K562 (cell line): ENCODE measurements at regions not wholly inside any gene's neighbourhood (a gene's known extent, or its start where the extent isn't known, plus 50 kb on each side); places are given as distances from the start of the nearest gene placed in this dataset.

Experiments used
- BRD4 ChIP-seq: fragments of 200-600 bp; sonication (generic); IDR thresholded peaks from 2 replicates; pipeline ENCODE4 v1.6.1; 2017; ENCODE audit warnings: inconsistent platforms
- CBFA2T3 ChIP-seq: fragments of 450-650 bp; IDR thresholded peaks from 2 replicates; pipeline ENCODE4 v1.6.1; 2017
- CBFB ChIP-seq: sonication (generic); formaldehyde crosslinking; IDR thresholded peaks from 2 replicates; pipeline ENCODE4 v1.4.0; 2020; ENCODE audit warnings: mild to moderate bottlenecking, missing genetic modification reagents
- NR2C2 ChIP-seq, 2 experiments: fragments of 200-800 bp in 1 of 2; sonication (Bioruptor generic) in 1 of 2; sonication (generic) in 1 of 2; formaldehyde crosslinking in 1 of 2; IDR thresholded peaks; 2 replicates each; pipeline versions ENCODE4 v1.6.1 to v1.8.0; 2016 to 2022; ENCODE audit warnings: mild to moderate bottlenecking in 1 of 2, missing compliant biosample characterization in 1 of 2, missing genetic modification characterization in 1 of 2, missing genetic modification reagents in 1 of 2
- POLR2A ChIP-seq: fragments of 450-650 bp; conservative IDR thresholded peaks from 2 replicates; pipeline ENCODE4 v1.6.1; 2016
- SMAD4 ChIP-seq: fragments of 250-450 bp; sonication (Bioruptor Pico); conservative IDR thresholded peaks from 2 replicates; pipeline ENCODE4 v1.8.0; 2021; ENCODE audit warnings: inconsistent platforms, mild to moderate bottlenecking, moderate library complexity
- SPI1 ChIP-seq: IDR thresholded peaks from 2 replicates; pipeline ENCODE4 v1.6.1; 2011; ENCODE audit warnings: low read depth, low read length, control low read depth, borderline replicate concordance
- ZNF24 ChIP-seq: fragments of 450-650 bp; IDR thresholded peaks from 2 replicates; pipeline ENCODE4 v1.6.1; 2016
- TF ChIP-seq, protein P1 (sequence below), 3 experiments: IDR thresholded peaks in 2 of 3; conservative IDR thresholded peaks in 1 of 3; 2 replicates each; pipeline ENCODE4 v1.5.1; 2011 to 2012; ENCODE audit warnings: low read length in 3 of 3, mild to moderate bottlenecking in 3 of 3, control low read depth in 2 of 3, improper control_type of control experiment in 1 of 3, inconsistent platforms in 1 of 3, low read depth in 1 of 3, mixed read lengths in 1 of 3, moderate library complexity in 1 of 3; ENCODE audit not compliant: insufficient read depth in 2 of 3
- TF ChIP-seq, protein P2 (sequence below): sonication (generic); formaldehyde crosslinking; IDR thresholded peaks from 2 replicates; pipeline ENCODE4 v1.8.0; 2022; ENCODE audit warnings: mild to moderate bottlenecking, missing genetic modification reagents
- TF ChIP-seq, protein P3 (sequence below): fragments of 250-450 bp; sonication (Bioruptor Pico); IDR thresholded peaks from 2 replicates; pipeline ENCODE4 v1.4.0; 2020; ENCODE audit warnings: mild to moderate bottlenecking, moderate library complexity

DNA sequence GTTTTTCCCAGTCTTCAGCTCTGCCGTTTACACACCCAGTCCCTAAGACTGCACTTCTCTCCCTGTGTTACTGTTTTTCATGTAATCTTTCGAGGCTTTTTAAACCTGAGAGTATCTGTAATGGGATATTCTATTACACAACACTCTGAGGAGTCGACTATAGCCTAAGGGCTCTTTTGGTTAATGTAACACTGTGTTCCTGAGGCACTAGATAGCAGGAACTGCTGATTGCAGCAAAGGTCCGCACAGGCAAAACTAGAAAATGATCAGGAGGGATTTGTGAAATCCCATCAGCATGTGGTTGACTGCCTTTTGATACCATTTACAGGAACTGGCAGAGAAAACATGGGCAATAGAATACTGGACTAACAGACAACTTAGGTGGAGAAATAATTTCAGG lies 512.3 kb upstream of the RAG2 start:
- no peak for TF ChIP-seq CBFB
- no peak for TF ChIP-seq SPI1
- no peak for TF ChIP-seq POLR2A
- TF ChIP-seq, protein P1, sequence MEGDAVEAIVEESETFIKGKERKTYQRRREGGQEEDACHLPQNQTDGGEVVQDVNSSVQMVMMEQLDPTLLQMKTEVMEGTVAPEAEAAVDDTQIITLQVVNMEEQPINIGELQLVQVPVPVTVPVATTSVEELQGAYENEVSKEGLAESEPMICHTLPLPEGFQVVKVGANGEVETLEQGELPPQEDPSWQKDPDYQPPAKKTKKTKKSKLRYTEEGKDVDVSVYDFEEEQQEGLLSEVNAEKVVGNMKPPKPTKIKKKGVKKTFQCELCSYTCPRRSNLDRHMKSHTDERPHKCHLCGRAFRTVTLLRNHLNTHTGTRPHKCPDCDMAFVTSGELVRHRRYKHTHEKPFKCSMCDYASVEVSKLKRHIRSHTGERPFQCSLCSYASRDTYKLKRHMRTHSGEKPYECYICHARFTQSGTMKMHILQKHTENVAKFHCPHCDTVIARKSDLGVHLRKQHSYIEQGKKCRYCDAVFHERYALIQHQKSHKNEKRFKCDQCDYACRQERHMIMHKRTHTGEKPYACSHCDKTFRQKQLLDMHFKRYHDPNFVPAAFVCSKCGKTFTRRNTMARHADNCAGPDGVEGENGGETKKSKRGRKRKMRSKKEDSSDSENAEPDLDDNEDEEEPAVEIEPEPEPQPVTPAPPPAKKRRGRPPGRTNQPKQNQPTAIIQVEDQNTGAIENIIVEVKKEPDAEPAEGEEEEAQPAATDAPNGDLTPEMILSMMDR (IDR thresholded peaks at IDR 0.05 in 2 of 3, conservative IDR thresholded peaks at IDR 0.05 in 1 of 3; ENCODE audit: insufficient read depth in 2 of 3, low read depth in 1 of 3, low read length in 3 of 3) = no peak
- no peak for TF ChIP-seq BRD4
- TF ChIP-seq CBFA2T3 = no peak
- TF ChIP-seq NR2C2 (CRISPR knock-in tag; IDR thresholded peaks at IDR 0.05) = no peak
- no peak for TF ChIP-seq NR2C2 (tag; IDR thresholded peaks at IDR 0.05)
- no peak for TF ChIP-seq ZNF24
- no peak for TF ChIP-seq SMAD4 (CRISPR knock-in tag)
- TF ChIP-seq, protein P2, sequence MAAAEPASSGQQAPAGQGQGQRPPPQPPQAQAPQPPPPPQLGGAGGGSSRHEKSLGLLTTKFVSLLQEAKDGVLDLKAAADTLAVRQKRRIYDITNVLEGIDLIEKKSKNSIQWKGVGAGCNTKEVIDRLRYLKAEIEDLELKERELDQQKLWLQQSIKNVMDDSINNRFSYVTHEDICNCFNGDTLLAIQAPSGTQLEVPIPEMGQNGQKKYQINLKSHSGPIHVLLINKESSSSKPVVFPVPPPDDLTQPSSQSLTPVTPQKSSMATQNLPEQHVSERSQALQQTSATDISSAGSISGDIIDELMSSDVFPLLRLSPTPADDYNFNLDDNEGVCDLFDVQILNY (CRISPR knock-in tag) = no peak
- TF ChIP-seq, protein P3, sequence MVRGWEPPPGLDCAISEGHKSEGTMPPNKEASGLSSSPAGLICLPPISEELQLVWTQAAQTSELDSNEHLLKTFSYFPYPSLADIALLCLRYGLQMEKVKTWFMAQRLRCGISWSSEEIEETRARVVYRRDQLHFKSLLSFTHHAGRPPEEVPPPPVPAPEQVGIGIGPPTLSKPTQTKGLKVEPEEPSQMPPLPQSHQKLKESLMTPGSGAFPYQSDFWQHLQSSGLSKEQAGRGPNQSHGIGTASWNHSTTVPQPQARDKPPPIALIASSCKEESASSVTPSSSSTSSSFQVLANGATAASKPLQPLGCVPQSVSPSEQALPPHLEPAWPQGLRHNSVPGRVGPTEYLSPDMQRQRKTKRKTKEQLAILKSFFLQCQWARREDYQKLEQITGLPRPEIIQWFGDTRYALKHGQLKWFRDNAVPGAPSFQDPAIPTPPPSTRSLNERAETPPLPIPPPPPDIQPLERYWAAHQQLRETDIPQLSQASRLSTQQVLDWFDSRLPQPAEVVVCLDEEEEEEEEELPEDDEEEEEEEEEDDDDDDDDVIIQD (CRISPR knock-in tag) = no peak
